ENCODE measurements at regions not wholly inside any gene's neighbourhood (a gene's known extent, or its start where the extent isn't known, plus 50 kb on each side); places are given as distances from the start of the nearest gene placed in this dataset.

DNA sequence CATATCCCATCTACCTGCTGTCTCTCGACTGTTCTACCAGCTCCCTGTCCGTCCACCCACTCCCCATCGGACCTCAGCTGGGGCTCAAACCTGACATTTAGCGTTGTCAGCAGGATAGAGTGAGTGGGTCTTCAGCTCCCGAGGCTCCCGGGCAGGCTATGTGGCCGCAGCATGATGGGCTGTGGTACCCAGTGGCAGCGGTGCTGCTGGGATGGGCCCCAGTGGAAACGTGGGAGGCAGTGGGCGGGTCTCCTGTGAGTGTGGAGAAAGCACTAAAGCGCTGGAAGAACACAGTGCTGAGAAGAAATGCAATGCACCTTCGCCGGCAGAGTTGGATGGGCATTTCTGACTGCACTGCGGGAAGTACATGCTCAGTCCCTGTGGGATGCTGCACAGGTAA lies 204.8 kb upstream of the SYT4 start:
- Histone ChIP-seq H3K9me3 (ENCODE audit: control insufficient read depth, insufficient read depth, low read depth, low read length) (no peaks in the 10 kb centered on the region), H3K27me3 (ENCODE audit: control insufficient read depth, insufficient read depth, low read length) (no peaks in the 10 kb centered on the region), H3K4me3 (replicated peaks in 1 of 4; ENCODE audit: control extremely low read depth in 1 of 4, insufficient read depth in 1 of 4, low read depth in 3 of 4, low read length in 4 of 4) (no peak overlapping the region), H4K20me1 (ENCODE audit: control insufficient read depth, extremely low read depth, insufficient read depth, low read length) (no peaks in the 10 kb centered on the region), H2AFZ (ENCODE audit: low read length) (no peak overlapping the region), H3K79me2 (ENCODE audit: control insufficient read depth, insufficient read depth, low read length) (no peaks in the 10 kb centered on the region), H3K4me1 (ENCODE audit: control insufficient read depth, extremely low read depth, insufficient read depth, low read length) (no peaks in the 10 kb centered on the region), H3K36me3 (ENCODE audit: control insufficient read depth, insufficient read depth, low read length) (no peaks in the 10 kb centered on the region), H3K27ac (ENCODE audit: insufficient read depth, low read length) (no peak overlapping the region), H3K9ac (ENCODE audit: insufficient read depth, low read length) (no peak overlapping the region), H3K4me2 (ENCODE audit: extremely low read depth, insufficient read depth, low read length) (no peak overlapping the region)
- no peak for TF ChIP-seq EZH2 (IDR thresholded peaks at IDR 0.05; ENCODE audit: low read length, missing control alignments)
- TF ChIP-seq, protein P1, sequence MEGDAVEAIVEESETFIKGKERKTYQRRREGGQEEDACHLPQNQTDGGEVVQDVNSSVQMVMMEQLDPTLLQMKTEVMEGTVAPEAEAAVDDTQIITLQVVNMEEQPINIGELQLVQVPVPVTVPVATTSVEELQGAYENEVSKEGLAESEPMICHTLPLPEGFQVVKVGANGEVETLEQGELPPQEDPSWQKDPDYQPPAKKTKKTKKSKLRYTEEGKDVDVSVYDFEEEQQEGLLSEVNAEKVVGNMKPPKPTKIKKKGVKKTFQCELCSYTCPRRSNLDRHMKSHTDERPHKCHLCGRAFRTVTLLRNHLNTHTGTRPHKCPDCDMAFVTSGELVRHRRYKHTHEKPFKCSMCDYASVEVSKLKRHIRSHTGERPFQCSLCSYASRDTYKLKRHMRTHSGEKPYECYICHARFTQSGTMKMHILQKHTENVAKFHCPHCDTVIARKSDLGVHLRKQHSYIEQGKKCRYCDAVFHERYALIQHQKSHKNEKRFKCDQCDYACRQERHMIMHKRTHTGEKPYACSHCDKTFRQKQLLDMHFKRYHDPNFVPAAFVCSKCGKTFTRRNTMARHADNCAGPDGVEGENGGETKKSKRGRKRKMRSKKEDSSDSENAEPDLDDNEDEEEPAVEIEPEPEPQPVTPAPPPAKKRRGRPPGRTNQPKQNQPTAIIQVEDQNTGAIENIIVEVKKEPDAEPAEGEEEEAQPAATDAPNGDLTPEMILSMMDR (conservative IDR thresholded peaks at IDR 0.05 in 1 of 2, IDR thresholded peaks at IDR 0.05 in 1 of 2; ENCODE audit: low read depth in 1 of 2, low read length in 2 of 2), result no peak
- no peak for DNase-seq (ENCODE audit: low read depth in 2 of 2)

DNA sequence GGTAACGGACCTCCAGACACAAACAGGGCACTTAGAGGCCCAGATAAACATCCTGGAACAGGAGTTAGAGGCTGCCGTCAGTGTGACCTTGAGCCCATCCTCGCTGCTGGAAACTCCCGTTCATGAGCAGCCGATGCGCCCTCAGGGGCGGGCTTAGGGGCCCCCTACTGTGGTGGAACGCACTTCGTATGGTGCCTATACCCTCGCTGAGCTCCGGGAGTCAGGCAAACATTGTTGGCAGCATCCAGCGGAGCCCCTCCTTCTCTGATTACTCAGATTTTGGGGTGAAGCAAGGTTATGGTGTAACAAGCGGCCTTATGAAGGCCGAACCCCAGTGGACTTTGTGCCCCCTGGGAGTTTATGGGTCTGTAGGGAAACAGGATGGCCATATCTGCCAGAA lies 205.3 kb upstream of the SYT4 start:
- no peak overlapping the region for H3K4me3 ChIP-seq (replicated peaks in 1 of 4; ENCODE audit: control extremely low read depth in 1 of 4, insufficient read depth in 1 of 4, low read depth in 3 of 4, low read length in 4 of 4)
- H3K4me1 ChIP-seq (ENCODE audit: control insufficient read depth, extremely low read depth, insufficient read depth, low read length), result no peaks in the 10 kb centered on the region
- no peak overlapping the region for H3K9ac ChIP-seq (ENCODE audit: insufficient read depth, low read length)
- TF ChIP-seq, protein P1 (conservative IDR thresholded peaks at IDR 0.05 in 1 of 2, IDR thresholded peaks at IDR 0.05 in 1 of 2; ENCODE audit: low read depth in 1 of 2, low read length in 2 of 2), result no peak
- no peak for TF ChIP-seq EZH2 (IDR thresholded peaks at IDR 0.05; ENCODE audit: low read length, missing control alignments)
- H4K20me1 ChIP-seq (ENCODE audit: control insufficient read depth, extremely low read depth, insufficient read depth, low read length), result no peaks in the 10 kb centered on the region
- no peak overlapping the region for H3K4me2 ChIP-seq (ENCODE audit: extremely low read depth, insufficient read depth, low read length)
- H3K9me3 ChIP-seq (ENCODE audit: control insufficient read depth, insufficient read depth, low read depth, low read length), result no peaks in the 10 kb centered on the region
- no peaks in the 10 kb centered on the region for H3K79me2 ChIP-seq (ENCODE audit: control insufficient read depth, insufficient read depth, low read length)
- no peak overlapping the region for H3K27ac ChIP-seq (ENCODE audit: insufficient read depth, low read length)
- no peak overlapping the region for H2AFZ ChIP-seq (ENCODE audit: low read length)
- no peaks in the 10 kb centered on the region for H3K27me3 ChIP-seq (ENCODE audit: control insufficient read depth, insufficient read depth, low read length)
- H3K36me3 ChIP-seq (ENCODE audit: control insufficient read depth, insufficient read depth, low read length), result no peaks in the 10 kb centered on the region
- no peak for DNase-seq (ENCODE audit: low read depth in 2 of 2)

DNA sequence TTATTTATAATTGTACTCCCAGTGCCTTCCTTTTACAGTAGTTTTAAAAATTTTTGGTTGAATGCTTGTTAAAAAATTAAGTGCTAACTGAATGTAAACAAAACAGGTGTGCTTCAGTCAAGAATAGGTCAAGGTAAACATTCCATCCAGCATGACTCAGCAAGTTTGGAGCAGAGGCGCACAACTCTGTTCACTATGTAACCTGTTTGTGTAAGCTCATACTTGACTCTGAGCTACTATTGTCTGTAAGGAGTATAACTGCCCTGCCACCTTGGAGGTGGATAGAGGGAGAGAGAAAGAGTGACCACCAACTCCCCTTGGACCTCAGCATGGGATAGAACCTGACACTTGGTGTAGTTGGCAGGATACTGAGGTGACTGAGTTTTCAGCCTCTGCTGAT lies 207.4 kb upstream of the SYT4 start:
- Histone ChIP-seq H3K4me3 (replicated peaks in 1 of 4; ENCODE audit: control extremely low read depth in 1 of 4, insufficient read depth in 1 of 4, low read depth in 3 of 4, low read length in 4 of 4) (no peak overlapping the region), H3K36me3 (ENCODE audit: control insufficient read depth, insufficient read depth, low read length) (no peaks in the 10 kb centered on the region), H3K9me3 (ENCODE audit: control insufficient read depth, insufficient read depth, low read depth, low read length) (no peaks in the 10 kb centered on the region), H2AFZ (ENCODE audit: low read length) (no peak overlapping the region), H3K4me2 (ENCODE audit: extremely low read depth, insufficient read depth, low read length) (no peak overlapping the region), H3K79me2 (ENCODE audit: control insufficient read depth, insufficient read depth, low read length) (no peaks in the 10 kb centered on the region), H3K4me1 (ENCODE audit: control insufficient read depth, extremely low read depth, insufficient read depth, low read length) (no peaks in the 10 kb centered on the region), H3K27me3 (ENCODE audit: control insufficient read depth, insufficient read depth, low read length) (no peaks in the 10 kb centered on the region), H4K20me1 (ENCODE audit: control insufficient read depth, extremely low read depth, insufficient read depth, low read length) (no peaks in the 10 kb centered on the region), H3K9ac (ENCODE audit: insufficient read depth, low read length) (no peak overlapping the region), H3K27ac (ENCODE audit: insufficient read depth, low read length) (no peak overlapping the region)
- TF ChIP-seq, protein P1 (conservative IDR thresholded peaks at IDR 0.05 in 1 of 2, IDR thresholded peaks at IDR 0.05 in 1 of 2; ENCODE audit: low read depth in 1 of 2, low read length in 2 of 2), result no peak
- TF ChIP-seq EZH2 (IDR thresholded peaks at IDR 0.05; ENCODE audit: low read length, missing control alignments), result no peak
- DNase-seq (ENCODE audit: low read depth in 2 of 2), result no peak
